Natural killer cell (primary cell): ENCODE measurements at regions not wholly inside any gene's neighbourhood (a gene's known extent, or its start where the extent isn't known, plus 50 kb on each side); places are given as distances from the start of the nearest gene placed in this dataset.

Experiments used
- ATAC-seq, 3 donors: fragments of 150-1000 bp in 2 of 3; fragments of 200-7000 bp in 1 of 3; cut with Tn5 transposase; 1 replicate in 1 of 3; 2 replicates in 2 of 3; pipeline ENCODE4 v1.10.0; 2021; ENCODE audit warnings: mild to moderate bottlenecking in 2 of 3, moderate library complexity in 2 of 3
- DNase-seq, 2 donors: peaks; one replicate each; pipeline versions ENCODE4 v3.0.0 to v3.0.0-alpha.2; 2013 to 2021; ENCODE audit warnings: mixed read lengths in 1 of 2
- H3K27ac ChIP-seq: one replicate; pipeline ENCODE4 v1.5.1; 2013; ENCODE audit warnings: mild to moderate bottlenecking, low read length
- H3K27me3 ChIP-seq: one replicate; pipeline ENCODE4 v1.6.1; 2013; ENCODE audit warnings: low read length; ENCODE audit not compliant: control insufficient read depth, insufficient read depth
- H3K36me3 ChIP-seq: one replicate; pipeline ENCODE4 v1.6.1; 2013; ENCODE audit warnings: low read length; ENCODE audit not compliant: control insufficient read depth, insufficient read depth
- H3K4me1 ChIP-seq: one replicate; pipeline ENCODE4 v1.6.1; 2013; ENCODE audit warnings: low read length; ENCODE audit not compliant: control insufficient read depth, insufficient read depth
- H3K4me3 ChIP-seq: one replicate; pipeline ENCODE4 v1.5.1; 2013; ENCODE audit warnings: low read length
- H3K9me3 ChIP-seq: one replicate; pipeline ENCODE4 v1.6.1; 2013; ENCODE audit warnings: low read length; ENCODE audit not compliant: control insufficient read depth, insufficient read depth
- H3K27ac Mint-ChIP-seq, 2 donors: one replicate each; pipeline ENCODE4 v1.8.0; 2022; ENCODE audit warnings: mild to moderate bottlenecking in 2 of 2, mixed read lengths in 2 of 2, moderate library complexity in 1 of 2
- H3K27me3 Mint-ChIP-seq, 2 donors: one replicate each; pipeline ENCODE4 v1.8.0; 2022; ENCODE audit warnings: low read depth in 2 of 2, mixed read lengths in 2 of 2
- H3K36me3 Mint-ChIP-seq: one replicate; pipeline ENCODE4 v1.8.0; 2022; ENCODE audit warnings: mixed read lengths
- H3K4me1 Mint-ChIP-seq, 2 donors: one replicate each; pipeline ENCODE4 v1.8.0; 2022; ENCODE audit warnings: mixed read lengths in 2 of 2
- H3K4me3 Mint-ChIP-seq: one replicate; pipeline ENCODE4 v1.8.0; 2022; ENCODE audit warnings: mild to moderate bottlenecking, moderate library complexity, mixed read lengths
- H3K9me3 Mint-ChIP-seq, 2 donors: one replicate each; pipeline ENCODE4 v1.8.0; 2022; ENCODE audit warnings: mixed read lengths in 2 of 2
- CTCF ChIP-seq: fragments of 200-600 bp; IDR thresholded peaks from one replicate; pipeline ENCODE4 v1.8.0; 2022; ENCODE audit warnings: antibody characterized with exemption
- WGBS: methylation state at CpG from one replicate; pipeline ENCODE4 v1.1.7; 2013; ENCODE audit warnings: missing lambda C conversion rate; ENCODE audit not compliant: insufficient coverage; 5-methylcytosine and 5-hydroxymethylcytosine counted together
- intact Hi-C: fragments of 100-400 bp; cut with micrococcal nuclease; formaldehyde crosslinking; loops from one replicate; pipeline ENCODE4 v1.14.2; 2022

- intact Hi-C loops, result no loop called here
- 77% methylated on average over 5 of the region's 5 CpGs for WGBS
Observed at GRCh38 chr9:1918622-1919021, 96.5 kb upstream of the SMARCA2 start.

GRCh38 chr9:1919229-1919628 lies 95.9 kb upstream of the SMARCA2 start:
- no peak overlapping the region for H3K4me3 Mint-ChIP-seq
- H3K4me1 ChIP-seq, result no peaks in the 10 kb centered on the region
- no peaks in the 10 kb centered on the region for H3K36me3 ChIP-seq
- intact Hi-C loops, result no loop called here
- no peak overlapping the region for H3K4me3 ChIP-seq
- H3K27ac Mint-ChIP-seq, result no peak overlapping the region
- H3K9me3 ChIP-seq, result no peaks in the 10 kb centered on the region
- peaks cover 3% of the 10 kb centered on the region for H3K27me3 ChIP-seq
- TF ChIP-seq CTCF, result no peak
- WGBS, result 93% methylated on average over 3 of the region's 4 CpGs
- ATAC-seq (no peak), DNase-seq (no peak)
- no peaks in the 10 kb centered on the region for H3K36me3 Mint-ChIP-seq
- H3K4me1 Mint-ChIP-seq, result no peaks in the 10 kb centered on the region
- peaks cover 19 to 34% of the 10 kb centered on the region in 2 donors for H3K27me3 Mint-ChIP-seq
- H3K9me3 Mint-ChIP-seq, result no peaks in the 10 kb centered on the region
- no peak overlapping the region for H3K27ac ChIP-seq

More at GRCh38 chr9:1918622-1919021, 96.5 kb upstream of the SMARCA2 start:
- no peak for TF ChIP-seq CTCF
- ATAC-seq, result no peak
- no peaks in the 10 kb centered on the region for H3K36me3 ChIP-seq
- H3K27ac Mint-ChIP-seq, result no peak overlapping the region
- no peak overlapping the region for H3K27ac ChIP-seq
- H3K4me3 ChIP-seq, result no peak overlapping the region
- H3K4me1 Mint-ChIP-seq, result no peaks in the 10 kb centered on the region
- H3K27me3 ChIP-seq, result peaks cover 3% of the 10 kb centered on the region
- no peaks in the 10 kb centered on the region for H3K36me3 Mint-ChIP-seq
- H3K4me1 ChIP-seq, result no peaks in the 10 kb centered on the region
- no peaks in the 10 kb centered on the region for H3K9me3 ChIP-seq
- H3K4me3 Mint-ChIP-seq, result no peak overlapping the region
- H3K9me3 Mint-ChIP-seq, result no peaks in the 10 kb centered on the region
- DNase-seq, result no peak
- H3K27me3 Mint-ChIP-seq, result peaks cover 19 to 34% of the 10 kb centered on the region in 2 donors

- no peak for ATAC-seq
- no peak overlapping the region for H3K27ac Mint-ChIP-seq
Observed at GRCh38 chr9:1920386-1920785, 94.8 kb upstream of the SMARCA2 start.

More at GRCh38 chr9:1920386-1920785, 94.8 kb upstream of the SMARCA2 start:
- TF ChIP-seq CTCF, result no peak
- H3K27ac ChIP-seq, result no peak overlapping the region
- no peaks in the 10 kb centered on the region for H3K4me1 ChIP-seq
- H3K9me3 ChIP-seq, result no peaks in the 10 kb centered on the region
- Mint-ChIP-seq H3K36me3 (no peaks in the 10 kb centered on the region), H3K4me3 (no peak overlapping the region), H3K9me3 (no peaks in the 10 kb centered on the region), H3K4me1 (no peaks in the 10 kb centered on the region), H3K27me3 (peaks cover 16 to 34% of the 10 kb centered on the region in 2 donors)
- 90% methylated on average over 3 of the region's 3 CpGs for WGBS
- no peaks in the 10 kb centered on the region for H3K36me3 ChIP-seq
- no peak for DNase-seq
- no peak overlapping the region for H3K4me3 ChIP-seq
- intact Hi-C loops, result no loop called here
- H3K27me3 ChIP-seq, result peaks cover 3% of the 10 kb centered on the region
